ENCODE measurements at regions not wholly inside any gene's neighbourhood (a gene's known extent, or its start where the extent isn't known, plus 50 kb on each side); places are given as distances from the start of the nearest gene placed in this dataset.

DNA sequence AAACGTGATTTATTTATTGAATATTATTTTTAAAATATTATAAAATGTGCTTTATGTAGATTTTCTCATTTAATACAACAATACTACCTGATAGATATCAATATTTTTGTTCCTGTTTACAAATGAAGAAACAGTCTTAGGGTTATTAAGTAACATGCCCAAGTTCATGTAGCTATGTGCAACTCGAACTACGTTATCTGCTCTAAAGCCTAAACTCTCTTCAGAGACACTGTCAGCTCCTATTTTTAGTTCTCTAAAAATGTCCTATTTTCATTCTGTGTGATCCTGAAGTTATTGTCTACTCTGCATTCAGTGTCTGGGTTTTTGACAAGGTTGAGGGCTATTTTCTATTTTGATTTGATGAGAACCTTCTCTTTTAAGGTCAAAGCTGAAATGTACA, 550.1 kb upstream of the B3GALT2 start:
- DNase-seq: no peak
- H3K27ac ChIP-seq (ENCODE audit: low read depth, low read length): no peak overlapping the region
- TF ChIP-seq, protein P1, sequence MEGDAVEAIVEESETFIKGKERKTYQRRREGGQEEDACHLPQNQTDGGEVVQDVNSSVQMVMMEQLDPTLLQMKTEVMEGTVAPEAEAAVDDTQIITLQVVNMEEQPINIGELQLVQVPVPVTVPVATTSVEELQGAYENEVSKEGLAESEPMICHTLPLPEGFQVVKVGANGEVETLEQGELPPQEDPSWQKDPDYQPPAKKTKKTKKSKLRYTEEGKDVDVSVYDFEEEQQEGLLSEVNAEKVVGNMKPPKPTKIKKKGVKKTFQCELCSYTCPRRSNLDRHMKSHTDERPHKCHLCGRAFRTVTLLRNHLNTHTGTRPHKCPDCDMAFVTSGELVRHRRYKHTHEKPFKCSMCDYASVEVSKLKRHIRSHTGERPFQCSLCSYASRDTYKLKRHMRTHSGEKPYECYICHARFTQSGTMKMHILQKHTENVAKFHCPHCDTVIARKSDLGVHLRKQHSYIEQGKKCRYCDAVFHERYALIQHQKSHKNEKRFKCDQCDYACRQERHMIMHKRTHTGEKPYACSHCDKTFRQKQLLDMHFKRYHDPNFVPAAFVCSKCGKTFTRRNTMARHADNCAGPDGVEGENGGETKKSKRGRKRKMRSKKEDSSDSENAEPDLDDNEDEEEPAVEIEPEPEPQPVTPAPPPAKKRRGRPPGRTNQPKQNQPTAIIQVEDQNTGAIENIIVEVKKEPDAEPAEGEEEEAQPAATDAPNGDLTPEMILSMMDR (conservative IDR thresholded peaks at IDR 0.05): no peak
- Mint-ChIP-seq H3K27ac (no peak overlapping the region), H3K27me3 (ENCODE audit: insufficient read depth) (peaks cover 63% of the 10 kb centered on the region), H3K4me1 (peaks cover 5% of the 10 kb centered on the region), H3K9me3 (peaks cover 8% of the 10 kb centered on the region), H3K4me3 (no peak overlapping the region), H3K36me3 (ENCODE audit: low read depth) (no peaks in the 10 kb centered on the region)
- WGBS, 2 experiments (ENCODE audit: insufficient coverage in 1 of 2, insufficient read length in 1 of 2): 93 to 100% methylated on average over 1 to 2 of the region's 3 CpGs
- no peak overlapping the region for H3K4me3 ChIP-seq (ENCODE audit: low read length)
- no peaks in the 10 kb centered on the region for H3K36me3 ChIP-seq (ENCODE audit: control insufficient read depth, insufficient read depth, low read length)
- H3K27me3 ChIP-seq (ENCODE audit: control insufficient read depth, insufficient read depth, low read length, poor library complexity, severe bottlenecking): peaks cover 33% of the 10 kb centered on the region
- H3K9me3 ChIP-seq (ENCODE audit: control insufficient read depth, low read length): peaks cover 7% of the 10 kb centered on the region
- no peak overlapping the region for H3K9ac ChIP-seq (ENCODE audit: extremely low read depth, low read length, poor library complexity, severe bottlenecking)
- H3K4me1 ChIP-seq (ENCODE audit: control insufficient read depth, insufficient read depth, low read length): no peaks in the 10 kb centered on the region

DNA sequence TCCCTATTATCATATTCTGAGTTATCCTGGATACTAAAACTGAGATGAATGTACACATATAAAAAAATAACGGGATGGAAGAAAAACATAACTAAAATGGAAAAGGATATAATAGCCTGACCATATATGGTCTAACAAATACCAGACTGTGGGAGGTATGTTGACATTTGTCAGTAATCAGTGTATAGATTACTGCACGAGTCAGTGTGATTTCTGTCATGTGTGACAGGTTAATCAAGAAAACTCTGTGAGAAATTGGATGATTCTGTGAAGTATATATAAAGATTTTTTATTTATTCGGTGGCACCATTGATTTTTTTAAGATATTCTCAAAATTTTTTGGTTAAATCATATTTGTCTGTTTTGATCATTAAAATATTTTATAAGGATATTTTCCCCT, 547.3 kb upstream of the B3GALT2 start:
- no peak overlapping the region for H3K27ac Mint-ChIP-seq
- H3K36me3 ChIP-seq (ENCODE audit: control insufficient read depth, insufficient read depth, low read length): no peaks in the 10 kb centered on the region

DNA sequence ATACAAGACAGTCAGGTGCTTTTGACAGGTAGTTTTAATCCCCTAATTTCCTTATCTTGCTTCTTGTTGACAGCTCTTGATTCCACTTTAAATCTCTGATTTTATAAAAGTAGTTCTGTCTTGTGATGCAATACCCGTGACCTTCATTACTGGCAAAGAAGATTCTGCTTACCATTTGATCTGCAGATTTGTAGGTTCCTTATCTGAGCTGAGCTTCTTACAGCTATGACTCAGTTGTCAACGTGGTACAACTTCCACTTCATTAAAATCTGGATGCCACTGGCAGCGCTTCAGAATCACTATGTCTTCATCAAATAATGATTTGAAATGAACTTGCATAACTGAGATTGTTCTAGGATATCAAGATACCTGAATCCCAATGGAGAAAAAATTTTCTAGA, 543.6 kb upstream of the B3GALT2 start:
- Histone ChIP-seq H3K4me3 (ENCODE audit: low read length) (no peak overlapping the region), H3K4me1 (ENCODE audit: control insufficient read depth, insufficient read depth, low read length) (no peaks in the 10 kb centered on the region), H3K27me3 (ENCODE audit: control insufficient read depth, insufficient read depth, low read length, poor library complexity, severe bottlenecking) (no peaks in the 10 kb centered on the region), H3K36me3 (ENCODE audit: control insufficient read depth, insufficient read depth, low read length) (no peaks in the 10 kb centered on the region), H3K9ac (ENCODE audit: extremely low read depth, low read length, poor library complexity, severe bottlenecking) (no peak overlapping the region), H3K27ac (ENCODE audit: low read depth, low read length) (no peak overlapping the region), H3K9me3 (ENCODE audit: control insufficient read depth, low read length) (peaks cover 7% of the 10 kb centered on the region)
- H3K36me3 Mint-ChIP-seq (ENCODE audit: low read depth): no peaks in the 10 kb centered on the region
- TF ChIP-seq, protein P1 (conservative IDR thresholded peaks at IDR 0.05): no peak
- H3K27ac Mint-ChIP-seq: no peak overlapping the region
- H3K27me3 Mint-ChIP-seq (ENCODE audit: insufficient read depth): peaks cover 56% of the 10 kb centered on the region
- peaks cover 19% of the 10 kb centered on the region for H3K4me1 Mint-ChIP-seq
- H3K9me3 Mint-ChIP-seq: peaks cover 8% of the 10 kb centered on the region
- 81 to 90% methylated on average over 2 to 3 of the region's 3 CpGs for WGBS, 2 experiments (ENCODE audit: insufficient coverage in 1 of 2, insufficient read length in 1 of 2)
- no peak for DNase-seq
- no peak overlapping the region for H3K4me3 Mint-ChIP-seq

More for the DNA sequence above, 547.3 kb upstream of the B3GALT2 start:
- Mint-ChIP-seq H3K27me3 (ENCODE audit: insufficient read depth) (peaks cover 60% of the 10 kb centered on the region), H3K36me3 (ENCODE audit: low read depth) (no peaks in the 10 kb centered on the region), H3K4me3 (no peak overlapping the region), H3K9me3 (peaks cover 8% of the 10 kb centered on the region), H3K4me1 (peaks cover 2% of the 10 kb centered on the region)
- Histone ChIP-seq H3K9ac (ENCODE audit: extremely low read depth, low read length, poor library complexity, severe bottlenecking) (no peak overlapping the region), H3K9me3 (ENCODE audit: control insufficient read depth, low read length) (peaks cover 7% of the 10 kb centered on the region), H3K27ac (ENCODE audit: low read depth, low read length) (no peak overlapping the region), H3K27me3 (ENCODE audit: control insufficient read depth, insufficient read depth, low read length, poor library complexity, severe bottlenecking) (peaks cover 14% of the 10 kb centered on the region), H3K4me3 (ENCODE audit: low read length) (no peak overlapping the region), H3K4me1 (ENCODE audit: control insufficient read depth, insufficient read depth, low read length) (no peaks in the 10 kb centered on the region)
- DNase-seq: no peak
- WGBS, 2 experiments (ENCODE audit: insufficient coverage in 1 of 2, insufficient read length in 1 of 2): 86 to 92% methylated on average over 1 to 3 of the region's 3 CpGs
- TF ChIP-seq, protein P1 (conservative IDR thresholded peaks at IDR 0.05): no peak
